Fibroblast of skin of left biceps (primary cell): ENCODE measurements at regions not wholly inside any gene's neighbourhood (a gene's known extent, or its start where the extent isn't known, plus 50 kb on each side); places are given as distances from the start of the nearest gene placed in this dataset.

ENCODE experiments used
- DNase-seq, 2 experiments: peaks; one replicate each; pipeline ENCODE4 v3.0.0-alpha.2; 2013; ENCODE audit warnings: low read depth in 2 of 2

GRCh38 chr2:137729305-137729704 lies 235.0 kb upstream of the HNMT start:
- no peak for DNase-seq

DNA sequence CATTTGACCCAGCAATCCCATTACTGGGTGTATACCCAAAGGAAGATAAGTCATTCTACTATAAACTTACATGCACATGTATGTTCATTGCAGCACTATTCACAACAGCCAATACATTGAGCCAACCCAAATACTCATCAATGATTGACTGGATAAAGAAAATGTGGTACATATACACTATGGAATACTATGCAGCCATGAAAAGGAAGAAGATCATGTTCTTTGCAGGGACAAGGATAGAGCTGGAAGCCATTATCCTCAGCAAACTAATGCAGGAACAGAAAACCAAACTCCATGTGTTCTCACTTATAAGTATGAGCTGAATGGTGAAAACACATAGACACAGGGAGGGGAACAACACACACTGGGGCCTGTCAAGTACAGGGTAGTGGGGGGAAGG lies 226.7 kb upstream of the HNMT start:
- DNase-seq = no peak

GRCh38 chr2:137741784-137742362 lies 222.4 kb upstream of the HNMT start:
- no peak for DNase-seq

- DNase-seq = no peak
These were observed 216.8 kb upstream of the HNMT start for GRCh38 chr2:137747509-137747908.

DNA sequence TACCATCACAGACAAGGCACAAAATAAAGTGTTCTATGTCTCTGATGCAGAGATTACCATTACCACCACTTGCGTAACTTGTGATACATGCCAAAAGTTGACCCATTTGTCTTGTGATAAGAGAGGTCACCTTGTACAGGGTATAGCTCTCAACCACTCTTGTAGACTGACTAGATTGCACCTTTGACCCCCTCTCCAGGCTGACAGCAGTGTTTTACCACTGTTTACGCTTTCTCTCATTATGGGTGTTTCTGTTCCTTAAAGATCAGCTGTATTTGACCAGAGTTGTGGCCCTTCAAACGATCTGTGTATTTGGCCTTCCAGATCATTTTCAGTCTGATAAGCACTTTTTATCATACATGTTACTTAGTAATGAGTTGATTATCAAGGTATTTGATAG lies 215.7 kb upstream of the HNMT start:
- DNase-seq = no peak

DNA sequence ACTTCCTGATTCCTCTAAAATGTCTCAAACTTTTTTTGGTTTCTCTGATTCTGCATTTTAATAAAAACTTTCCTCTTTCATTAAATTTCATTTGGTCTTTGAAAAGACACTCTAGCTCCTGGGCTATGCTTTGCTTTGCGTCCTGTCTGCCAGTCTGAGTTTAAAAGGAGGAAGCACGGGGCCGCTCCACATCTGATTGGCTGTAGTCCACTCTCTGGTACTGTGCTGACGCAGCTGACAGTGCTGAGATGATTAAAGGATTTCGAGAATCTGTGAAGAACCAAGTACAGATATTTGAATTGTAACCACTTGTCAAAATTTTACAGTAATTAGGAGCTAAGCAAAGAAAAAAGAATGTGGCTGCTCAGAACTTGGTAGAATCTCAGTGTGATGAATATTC lies 199.6 kb upstream of the HNMT start:
- DNase-seq = no peak

DNA sequence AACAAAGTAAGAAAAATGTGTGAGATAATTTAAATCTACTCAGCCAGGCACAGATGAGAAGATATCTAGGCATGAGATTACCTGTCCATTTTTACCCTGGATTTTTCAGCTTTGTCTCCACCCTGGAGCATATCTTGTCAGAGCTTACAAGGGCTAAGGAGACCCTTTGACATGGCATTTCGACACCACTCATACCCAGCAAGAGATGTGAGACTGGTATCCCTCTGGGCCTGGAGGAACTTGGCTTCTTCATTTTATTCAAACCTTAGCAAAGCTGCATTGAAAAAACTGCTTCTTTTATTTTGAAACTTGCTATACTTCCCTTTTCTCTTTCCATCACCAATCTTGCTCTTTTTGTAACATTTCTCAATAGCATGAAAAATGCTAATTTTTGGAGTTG lies 194.9 kb upstream of the HNMT start:
- no peak for DNase-seq

- no peak for DNase-seq
These were observed 194.1 kb upstream of the HNMT start for GRCh38 chr2:137770166-137770565.

DNA sequence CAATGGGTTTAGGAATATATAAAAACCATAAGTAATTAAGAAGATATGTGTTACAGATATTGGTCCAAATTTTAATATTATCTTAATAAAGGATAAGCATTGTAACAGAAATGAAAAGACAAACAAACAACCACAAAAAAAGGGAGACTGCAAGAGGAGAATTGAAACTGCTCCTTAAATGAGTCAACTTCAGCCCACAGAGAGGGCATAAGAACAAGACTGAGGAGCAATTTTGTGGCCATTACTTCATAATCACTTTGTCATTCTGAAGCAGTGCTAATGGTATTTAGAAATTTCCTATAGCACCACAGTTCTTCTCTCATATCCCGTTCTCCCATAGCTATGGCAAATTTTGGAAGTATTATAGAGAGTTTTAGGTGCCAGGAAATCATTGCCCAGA lies 193.2 kb upstream of the HNMT start:
- DNase-seq = no peak

- DNase-seq = no peak
These were observed 191.8 kb upstream of the HNMT start for GRCh38 chr2:137772451-137772850.

- DNase-seq = no peak
These were observed 188.7 kb upstream of the HNMT start for GRCh38 chr2:137775529-137775928.

GRCh38 chr2:137776697-137777096 lies 187.6 kb upstream of the HNMT start:
- DNase-seq = no peak

DNA sequence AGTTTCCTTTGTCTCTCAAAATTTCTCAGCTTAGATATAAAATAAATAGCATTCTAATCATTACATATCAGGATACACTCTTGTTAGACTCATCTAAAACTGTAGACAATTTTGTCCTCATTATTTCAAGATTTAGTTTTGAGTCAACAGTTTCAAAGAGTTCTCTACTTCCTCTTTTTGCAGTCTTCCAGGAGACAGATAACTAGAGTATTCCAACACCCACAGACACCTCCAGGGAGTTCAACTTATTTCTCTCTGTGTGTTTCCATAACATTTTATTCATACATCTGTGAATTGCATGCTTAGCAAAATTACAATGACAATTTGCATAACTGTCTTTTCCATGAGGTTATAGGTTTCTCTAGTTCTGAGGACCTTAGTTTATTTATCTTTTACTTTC lies 166.6 kb upstream of the HNMT start:
- DNase-seq = no peak

DNA sequence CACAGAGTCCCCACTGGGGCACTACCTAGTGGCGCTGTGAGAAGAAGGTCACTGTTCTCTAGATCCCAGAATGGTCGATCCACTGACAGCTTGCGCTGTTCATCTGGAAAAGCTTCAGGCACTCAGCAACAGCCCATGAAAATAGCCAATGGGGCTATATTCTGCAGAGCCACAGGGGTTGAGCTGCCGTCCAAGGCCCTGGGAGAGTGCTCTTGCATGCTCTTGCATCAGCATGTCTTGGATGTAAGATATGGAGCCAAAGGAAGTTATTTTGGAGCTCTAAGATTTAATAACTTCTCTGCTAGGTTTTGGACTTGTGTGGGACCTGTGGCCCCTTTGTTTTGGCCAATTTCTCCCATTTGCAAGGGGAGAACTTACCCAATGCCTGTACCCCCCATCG lies 164.7 kb upstream of the HNMT start:
- DNase-seq = no peak

DNA sequence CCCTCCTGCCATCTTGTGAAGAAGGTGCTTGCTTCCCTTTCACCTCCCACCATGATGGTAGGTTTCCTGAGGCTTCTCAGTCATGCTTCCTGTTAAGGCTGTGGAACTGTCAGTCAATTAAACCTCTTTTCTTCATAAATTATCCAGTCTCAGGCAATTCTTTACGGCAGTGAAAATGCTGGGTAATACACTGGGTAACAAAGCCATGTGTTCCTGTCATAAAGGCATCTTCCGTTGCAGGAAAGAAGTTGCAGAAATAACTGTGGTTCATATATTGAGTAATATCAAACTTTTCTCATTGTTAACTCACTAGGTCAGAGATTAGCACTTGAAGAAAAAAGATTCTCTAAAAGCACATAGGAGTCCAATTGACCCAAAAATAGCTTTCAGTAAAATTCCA lies 163.9 kb upstream of the HNMT start:
- no peak for DNase-seq

DNA sequence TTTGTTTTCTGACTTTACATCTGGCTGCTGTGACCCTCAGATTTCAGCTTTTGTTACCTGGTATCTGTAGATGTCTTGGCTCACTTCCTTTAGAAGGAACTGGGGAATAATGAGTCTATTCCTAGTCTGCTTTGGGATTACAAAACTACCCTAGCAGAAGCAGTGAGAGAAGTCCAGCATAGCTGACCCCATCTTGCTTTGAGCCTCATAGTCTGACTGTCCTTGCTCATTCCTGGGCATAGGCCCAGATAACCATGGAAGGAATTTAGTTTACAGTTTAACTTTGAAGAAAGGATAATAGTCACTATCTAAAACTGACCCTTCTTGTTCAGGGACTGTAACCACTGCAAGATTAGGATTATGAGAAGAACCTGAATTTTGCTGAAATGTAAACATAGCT lies 163.0 kb upstream of the HNMT start:
- DNase-seq = no peak

DNA sequence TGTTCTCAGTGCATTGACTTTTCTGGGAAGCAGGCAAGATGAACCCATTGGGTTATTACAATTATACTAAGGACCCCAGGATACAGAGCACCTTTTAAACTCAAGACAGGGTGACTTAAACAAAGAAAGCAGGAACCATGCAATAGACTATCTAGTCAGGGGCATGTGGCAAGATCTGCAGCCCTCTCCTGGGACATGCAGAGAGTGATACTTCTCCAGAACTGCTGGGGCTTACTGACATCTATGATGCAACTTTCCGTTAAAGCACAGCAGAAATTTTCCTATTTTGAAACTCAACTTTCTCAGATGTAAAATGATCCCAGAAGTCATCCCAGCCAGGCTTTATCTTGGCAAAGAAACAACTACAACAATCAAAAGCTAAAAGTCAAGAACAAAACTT lies 162.2 kb upstream of the HNMT start:
- DNase-seq = no peak

DNA sequence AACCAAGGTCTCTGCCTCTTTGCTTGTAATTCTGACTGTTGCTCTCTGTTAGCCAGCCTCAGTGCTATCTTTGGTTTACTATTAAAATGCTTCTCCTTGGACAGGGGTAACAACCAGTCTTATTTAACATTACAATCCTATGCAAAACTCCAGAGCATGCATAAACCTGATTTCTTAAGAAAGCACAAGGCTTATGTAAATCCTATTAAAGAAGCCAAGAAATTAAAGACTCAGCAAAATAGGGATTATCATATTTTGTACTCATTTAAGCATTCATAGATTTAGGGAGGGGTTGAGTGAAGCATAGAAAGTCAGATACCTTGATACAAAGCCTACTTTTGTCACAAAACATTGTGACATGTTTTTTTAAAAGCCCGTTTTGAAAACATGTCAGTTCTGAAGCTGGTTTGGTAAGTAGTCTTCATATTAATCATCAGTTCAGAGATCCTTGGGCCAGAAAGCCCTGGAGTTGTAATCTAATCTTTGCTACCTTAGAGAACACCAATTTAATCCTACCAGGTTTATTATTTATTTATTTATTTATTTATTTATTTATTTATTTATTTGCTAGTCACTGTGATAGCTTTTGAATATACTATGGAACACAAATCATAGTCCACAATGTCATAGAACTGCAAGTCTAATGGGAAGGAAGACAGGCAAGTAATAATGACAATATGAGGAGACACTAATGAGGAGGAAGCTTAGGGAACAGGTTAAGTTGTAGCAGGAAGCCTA lies 158.0 kb upstream of the HNMT start:
- no peak for DNase-seq

- no peak for DNase-seq
These were observed 155.0 kb upstream of the HNMT start for GRCh38 chr2:137809252-137809651.

- no peak for DNase-seq
These were observed 154.4 kb upstream of the HNMT start for GRCh38 chr2:137809837-137810236.

- no peak for DNase-seq
These were observed 151.8 kb upstream of the HNMT start for GRCh38 chr2:137812517-137812916.

DNA sequence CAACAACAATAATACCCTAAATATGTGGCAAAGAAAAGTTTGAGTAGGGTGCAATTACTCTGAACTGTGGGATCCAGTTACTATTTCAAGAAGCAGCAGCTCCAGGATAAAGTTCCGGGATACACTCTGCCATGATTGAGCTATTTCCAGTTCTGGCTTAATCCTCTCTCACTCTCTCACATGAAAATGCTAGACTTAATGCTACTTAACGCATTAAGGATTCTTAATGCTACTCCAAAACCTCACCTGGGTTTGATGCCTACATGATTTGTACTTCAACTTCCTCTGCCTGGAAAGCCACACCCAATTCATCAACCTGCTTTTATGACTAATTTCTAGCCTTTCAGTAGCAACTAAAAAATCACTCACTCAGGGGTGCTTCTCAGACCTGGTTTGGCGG lies 151.1 kb upstream of the HNMT start:
- DNase-seq = no peak

DNA sequence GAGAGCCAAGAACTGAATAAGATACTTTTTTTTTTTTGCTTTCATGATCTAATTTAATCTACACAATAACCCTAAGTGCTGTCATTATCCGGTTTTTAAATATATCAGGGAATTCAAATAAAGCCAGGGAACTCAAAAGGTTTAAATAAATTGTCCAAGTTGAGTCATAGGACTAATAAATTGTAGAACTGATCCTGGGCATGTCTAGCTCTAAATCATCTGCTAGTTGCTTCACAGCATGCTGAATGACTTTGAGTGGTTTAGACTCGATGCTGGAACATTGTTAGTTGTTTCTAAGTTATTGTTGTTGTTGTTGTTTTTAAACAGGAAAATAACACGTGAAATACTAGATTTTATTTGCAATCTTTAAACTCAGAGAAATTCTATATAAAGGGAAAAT lies 147.2 kb upstream of the HNMT start:
- no peak for DNase-seq

DNA sequence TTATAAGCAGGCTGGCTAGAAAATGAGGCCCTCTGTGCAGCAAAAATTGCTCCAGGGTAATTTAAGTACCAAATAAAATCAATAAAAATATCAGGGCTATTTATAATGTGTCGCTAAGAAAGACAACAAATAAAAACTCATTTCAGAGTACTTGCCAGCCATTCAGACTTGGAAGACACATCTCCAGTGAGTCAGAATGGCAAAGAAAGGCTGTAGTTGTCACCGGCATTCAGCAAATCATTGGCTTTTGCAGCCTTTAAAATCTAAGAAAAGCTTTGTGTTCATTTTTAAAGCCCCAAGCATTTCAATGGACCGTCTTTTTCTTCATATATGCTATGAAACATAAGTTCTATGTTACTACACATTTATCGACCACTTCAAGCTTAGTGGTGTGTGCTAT lies 141.1 kb upstream of the HNMT start:
- no peak for DNase-seq
